IMR-90 (cell line): ENCODE measurements at regions not wholly inside any gene's neighbourhood (a gene's known extent, or its start where the extent isn't known, plus 50 kb on each side); places are given as distances from the start of the nearest gene placed in this dataset.

Experiments used
- ATAC-seq: fragments of 200-7000 bp; cut with Tn5 transposase; 2 replicates; pipeline ENCODE4 v1.9.1; 2020; ENCODE audit warnings: low read depth, mild to moderate bottlenecking, moderate library complexity
- BruUV-seq: library from RNA; stranded (reverse); fragments of 400-500 nt; replicated peaks from 2 replicates; lab custom pipeline; 2021; lab: Mats Ljungman, UMichigan
- CTCF ChIA-PET: fragments of 300-600 bp; formaldehyde crosslinking; extraction: SDS; loops from one replicate; lab custom pipeline; 2021; ENCODE audit warnings: antibody characterized with exemption; lab: Yijun Ruan, JAX
- POLR2A ChIA-PET: fragments of 300-600 bp; sonication (Branson Sonifier 250); formaldehyde crosslinking; loops from one replicate; lab custom pipeline; 2022; ENCODE audit warnings: antibody characterized with exemption; ENCODE audit not compliant: unreplicated experiment; lab: Charles Lee
- DNase-seq: peaks from one replicate; pipeline ENCODE4 v3.0.0; 2013
- H2AFZ ChIP-seq: replicated peaks from 2 replicates; pipeline ENCODE3; 2013; ENCODE audit warnings: low read length, mild to moderate bottlenecking; ENCODE audit not compliant: poor library complexity
- H2AK5ac ChIP-seq: 2 replicates; pipeline ENCODE4 v1.6.1; 2013; ENCODE audit warnings: low read depth, low read length, inconsistent platforms
- H2AK9ac ChIP-seq: replicated peaks from 2 replicates; pipeline ENCODE3; 2013; ENCODE audit warnings: mild to moderate bottlenecking, low read depth, low read length, moderate library complexity; ENCODE audit not compliant: poor library complexity
- H2BK120ac ChIP-seq: 2 replicates; pipeline ENCODE4 v1.6.1; 2013; ENCODE audit warnings: low read depth, low read length, inconsistent platforms
- H2BK15ac ChIP-seq: 3 replicates; pipeline ENCODE4 v1.6.1; 2013; ENCODE audit warnings: low read depth, low read length, inconsistent platforms
- H2BK20ac ChIP-seq: 2 replicates; pipeline ENCODE4 v1.6.1; 2013; ENCODE audit warnings: low read depth, mild to moderate bottlenecking, inconsistent platforms, low read length, moderate library complexity
- H2BK5ac ChIP-seq: 2 replicates; pipeline ENCODE4 v1.6.1; 2013; ENCODE audit warnings: mild to moderate bottlenecking, low read depth, low read length, inconsistent platforms; ENCODE audit not compliant: poor library complexity, severe bottlenecking
- H3K14ac ChIP-seq: replicated peaks from 2 replicates; pipeline ENCODE4 v1.6.1; 2013; ENCODE audit warnings: low read depth, low read length, inconsistent platforms
- H3K18ac ChIP-seq: 2 replicates; pipeline ENCODE4 v1.6.1; 2013; ENCODE audit warnings: low read depth, low read length, control low read depth
- H3K23ac ChIP-seq: 2 replicates; pipeline ENCODE4 v1.6.1; 2013; ENCODE audit warnings: low read depth, low read length, inconsistent platforms
- H3K27ac ChIP-seq: 2 replicates; pipeline ENCODE4 v1.5.1; 2013; ENCODE audit warnings: mild to moderate bottlenecking, control low read depth, low read length; ENCODE audit not compliant: insufficient read depth
- H3K27me3 ChIP-seq: 2 replicates; pipeline ENCODE4 v1.6.1; 2013; ENCODE audit warnings: low read length; ENCODE audit not compliant: control insufficient read depth, insufficient read depth
- H3K36me3 ChIP-seq: 2 replicates; pipeline ENCODE4 v1.6.1; 2013; ENCODE audit warnings: low read length, mixed read lengths; ENCODE audit not compliant: control insufficient read depth, insufficient read depth
- H3K4ac ChIP-seq: 2 replicates; pipeline ENCODE4 v1.6.1; 2013; ENCODE audit warnings: low read depth, low read length, inconsistent platforms
- H3K4me1 ChIP-seq: 2 replicates; pipeline ENCODE4 v1.6.1; 2013; ENCODE audit warnings: low read length, mixed read lengths; ENCODE audit not compliant: control insufficient read depth, insufficient read depth
- H3K4me2 ChIP-seq: 2 replicates; pipeline ENCODE4 v1.6.1; 2013; ENCODE audit warnings: low read depth, mild to moderate bottlenecking, control low read depth, low read length, moderate library complexity
- H3K4me3 ChIP-seq: 2 replicates; pipeline ENCODE4 v1.5.1; 2013; ENCODE audit warnings: low read depth, mild to moderate bottlenecking, control low read depth, low read length, moderate library complexity; ENCODE audit not compliant: insufficient read depth
- H3K56ac ChIP-seq: 2 replicates; pipeline ENCODE4 v1.6.1; 2013; ENCODE audit warnings: low read length, inconsistent platforms; ENCODE audit not compliant: insufficient read depth; ENCODE audit errors: extremely low read depth
- H3K79me1 ChIP-seq, 2 experiments: 2 replicates each; pipeline ENCODE4 v1.6.1; 2013; ENCODE audit warnings: low read length in 2 of 2, inconsistent platforms in 1 of 2, low read depth in 1 of 2
- H3K9ac ChIP-seq: 2 replicates; pipeline ENCODE4 v1.6.1; 2013; ENCODE audit warnings: low read depth, low read length, control low read depth
- H3K9me1 ChIP-seq: 2 replicates; pipeline ENCODE4 v1.6.1; 2013; ENCODE audit warnings: low read length, inconsistent platforms; ENCODE audit not compliant: insufficient read depth
- H3K9me3 ChIP-seq: 2 replicates; pipeline ENCODE4 v1.6.1; 2013; ENCODE audit warnings: low read length; ENCODE audit not compliant: control insufficient read depth, insufficient read depth
- H4K20me1 ChIP-seq: 2 replicates; pipeline ENCODE4 v1.6.1; 2013; ENCODE audit warnings: low read length, inconsistent platforms; ENCODE audit not compliant: insufficient read depth
- H4K5ac ChIP-seq: 2 replicates; pipeline ENCODE4 v1.6.1; 2013; ENCODE audit warnings: mild to moderate bottlenecking, low read depth, low read length, control low read depth
- H4K8ac ChIP-seq, 2 experiments: 2 replicates each; pipeline ENCODE4 v1.6.1; 2013; ENCODE audit warnings: low read depth in 2 of 2, low read length in 2 of 2, control low read depth in 1 of 2, inconsistent platforms in 1 of 2
- H4K91ac ChIP-seq: 2 replicates; pipeline ENCODE4 v1.6.1; 2013; ENCODE audit warnings: low read depth, low read length, inconsistent platforms; ENCODE audit not compliant: insufficient read depth
- CHD1 ChIP-seq: IDR thresholded peaks from 2 replicates; pipeline ENCODE4 v1.6.1; 2012; ENCODE audit warnings: low read depth, low read length, improper control_type of control experiment
- RFX5 ChIP-seq: IDR thresholded peaks from 2 replicates; pipeline ENCODE4 v1.8.0; 2012; ENCODE audit warnings: low read depth, mild to moderate bottlenecking, low read length, moderate library complexity
- WGBS, 2 experiments: methylation state at CpG; one replicate each; pipeline versions ENCODE4 v1.1.5 to v1.1.7; 2013; ENCODE audit warnings: missing lambda C conversion rate in 2 of 2; ENCODE audit not compliant: insufficient read length in 1 of 2; ENCODE audit errors: extremely low coverage in 2 of 2; 5-methylcytosine and 5-hydroxymethylcytosine counted together
- dilution Hi-C: fragments of 300-500 bp; cut with HindIII; formaldehyde crosslinking; loops from one replicate; pipeline ENCODE4 v1.14.3; 2018; ENCODE audit warnings: low sequenced_read_pairs; ENCODE audit not compliant: unreplicated experiment
- in situ Hi-C: fragments of 300-500 bp; cut with MboI; formaldehyde crosslinking; loops from 3 replicates; pipeline ENCODE4 v1.14.3; 2019; ENCODE audit warnings: low sequenced_read_pairs, inconsistent platforms, mixed read lengths
- intact Hi-C: fragments of 100-400 bp; cut with micrococcal nuclease; formaldehyde crosslinking; loops from 2 replicates; pipeline ENCODE4 v1.10.0; 2022

- Histone ChIP-seq H3K79me1 (no peaks in the 10 kb centered on the region), H2AFZ (no peak overlapping the region), H4K5ac (no peak overlapping the region), H4K20me1 (no peaks in the 10 kb centered on the region), H2BK5ac (no peak overlapping the region), H3K18ac (no peak overlapping the region), H2BK15ac (no peak overlapping the region), H3K4me2 (no peak overlapping the region), H2BK20ac (no peak overlapping the region), H2AK9ac (no peak overlapping the region), H3K27me3 (no peaks in the 10 kb centered on the region), H4K8ac (no peak overlapping the region), H3K9ac (no peak overlapping the region), H3K23ac (no peak overlapping the region), H2BK120ac (no peak overlapping the region), H3K27ac (no peak overlapping the region), H3K9me3 (peaks cover 7% of the 10 kb centered on the region), H3K56ac (no peak overlapping the region), H2AK5ac (no peak overlapping the region), H3K14ac (no peak overlapping the region), H3K4ac (no peak overlapping the region), H3K4me3 (no peak overlapping the region), H3K9me1 (no peaks in the 10 kb centered on the region), H3K4me1 (no peaks in the 10 kb centered on the region), H3K36me3 (no peaks in the 10 kb centered on the region), H4K91ac (no peak overlapping the region)
- no CpG with 5 or more reads among the region's 2 CpGs for WGBS, 2 experiments
- ChIA-PET CTCF (no interaction called here), POLR2A (no interaction called here)
- TF ChIP-seq CHD1: no peak
- no peak for TF ChIP-seq RFX5
- in situ Hi-C loops (no loop called here), dilution Hi-C loops (no loop called here), intact Hi-C loops (no loop called here)
- ATAC-seq (no peak), DNase-seq (no peak)
- no TSS peak for BruUV-seq
Observed at GRCh38 chr11:42528471-42528870, 783.3 kb upstream of the API5 start.
